ENCODE measurements at regions not wholly inside any gene's neighbourhood (a gene's known extent, or its start where the extent isn't known, plus 50 kb on each side); places are given as distances from the start of the nearest gene placed in this dataset.

- DNase-seq (ENCODE audit: low read depth) = no peak
Observed at GRCh38 chr6:23306251-23306950, 737.0 kb downstream of the HDGFL1 start.

GRCh38 chr6:23307516-23307915 is 738.1 kb downstream of the HDGFL1 start:
- no peak for DNase-seq (ENCODE audit: low read depth)

GRCh38 chr6:23308166-23308565 is 738.8 kb downstream of the HDGFL1 start:
- DNase-seq (ENCODE audit: low read depth) = no peak

- DNase-seq (ENCODE audit: low read depth) = no peak
Observed at GRCh38 chr6:23311211-23311610, 741.8 kb downstream of the HDGFL1 start.

GRCh38 chr6:23316131-23316530 is 746.8 kb downstream of the HDGFL1 start:
- peak; percentile 3 for DNase-seq (ENCODE audit: low read depth)

- no peak for DNase-seq (ENCODE audit: low read depth)
Observed at GRCh38 chr6:23316931-23317330, 747.6 kb downstream of the HDGFL1 start.

- DNase-seq (ENCODE audit: low read depth) = no peak
Observed at GRCh38 chr6:23319582-23319981, 750.2 kb downstream of the HDGFL1 start.

GRCh38 chr6:23320471-23321015 is 751.2 kb downstream of the HDGFL1 start:
- DNase-seq (ENCODE audit: low read depth) = no peak

- no peak for DNase-seq (ENCODE audit: low read depth)
Observed at GRCh38 chr6:23323897-23324296, 754.5 kb downstream of the HDGFL1 start.

GRCh38 chr6:23325065-23325464 is 755.7 kb downstream of the HDGFL1 start:
- DNase-seq (ENCODE audit: low read depth) = no peak

GRCh38 chr6:23327621-23328020 is 758.3 kb downstream of the HDGFL1 start:
- DNase-seq (ENCODE audit: low read depth) = no peak

GRCh38 chr6:23329086-23329485 is 759.7 kb downstream of the HDGFL1 start:
- DNase-seq (ENCODE audit: low read depth) = peak; percentile 1

- DNase-seq (ENCODE audit: low read depth) = no peak
Observed at GRCh38 chr6:23330632-23331031, 761.3 kb downstream of the HDGFL1 start.

- no peak for DNase-seq (ENCODE audit: low read depth)
Observed at GRCh38 chr6:23334360-23334759, 765.0 kb downstream of the HDGFL1 start.

GRCh38 chr6:23335894-23336293 is 766.5 kb downstream of the HDGFL1 start:
- no peak for DNase-seq (ENCODE audit: low read depth)

GRCh38 chr6:23339268-23339667 is 769.9 kb downstream of the HDGFL1 start:
- DNase-seq (ENCODE audit: low read depth) = no peak

GRCh38 chr6:23340271-23340670 is 770.9 kb downstream of the HDGFL1 start:
- no peak for DNase-seq (ENCODE audit: low read depth)

GRCh38 chr6:23343610-23344306 is 774.4 kb downstream of the HDGFL1 start:
- no peak for DNase-seq (ENCODE audit: low read depth)

- no peak for DNase-seq (ENCODE audit: low read depth)
Observed at GRCh38 chr6:23348185-23348584, 777.8 kb upstream of the NRSN1 start.

- DNase-seq (ENCODE audit: low read depth) = peak; percentile 80
Observed at GRCh38 chr6:23349521-23350147, 776.4 kb upstream of the NRSN1 start.

- no peak for DNase-seq (ENCODE audit: low read depth)
Observed at GRCh38 chr6:23350752-23351453, 775.1 kb upstream of the NRSN1 start.

GRCh38 chr6:23354004-23354403 is 772.0 kb upstream of the NRSN1 start:
- no peak for DNase-seq (ENCODE audit: low read depth)

Data from LHCN-M2 (cell line).